Keratinocyte (primary cell): ENCODE measurements at regions not wholly inside any gene's neighbourhood (a gene's known extent, or its start where the extent isn't known, plus 50 kb on each side); places are given as distances from the start of the nearest gene placed in this dataset.

ENCODE experiments used
- DNase-seq: peaks from one replicate; pipeline ENCODE4 v3.0.0-alpha.2; 2011; ENCODE audit warnings: low read depth, missing footprints, low spot score
- FAIRE-seq: peaks from 2 replicates; lab custom pipeline; 2011; peaks lifted over from hg19 to GRCh38; lab: Jason Lieb, UNC
- H2AFZ ChIP-seq: 2 replicates; pipeline ENCODE4 v1.6.0; 2012; ENCODE audit warnings: low read length, control low read depth, inconsistent platforms; ENCODE audit not compliant: control insufficient read depth
- H3K27ac ChIP-seq: 2 replicates; pipeline ENCODE4 v1.5.1; 2011; ENCODE audit warnings: low read length; ENCODE audit not compliant: control insufficient read depth, insufficient read depth
- H3K27me3 ChIP-seq: 3 replicates; pipeline ENCODE4 v1.6.0; 2011; ENCODE audit warnings: low read length; ENCODE audit not compliant: control insufficient read depth, insufficient read depth; ENCODE audit errors: extremely low read depth
- H3K36me3 ChIP-seq, 2 experiments: 2 replicates in 1 of 2; 3 replicates in 1 of 2; pipeline ENCODE4 v1.5.1; 2011; ENCODE audit warnings: low read length in 2 of 2, mild to moderate bottlenecking in 1 of 2; ENCODE audit not compliant: control insufficient read depth in 2 of 2, insufficient read depth in 2 of 2; ENCODE audit errors: extremely low read depth in 1 of 2
- H3K4me1 ChIP-seq: 3 replicates; pipeline ENCODE4 v1.5.1; 2011; ENCODE audit warnings: low read length; ENCODE audit not compliant: control insufficient read depth, insufficient read depth; ENCODE audit errors: extremely low read depth
- H3K4me2 ChIP-seq: 3 replicates; pipeline ENCODE4 v1.6.0; 2011; ENCODE audit warnings: low read depth, low read length; ENCODE audit not compliant: control insufficient read depth, insufficient read depth; ENCODE audit errors: extremely low read depth
- H3K4me3 ChIP-seq, 3 experiments: fragments of 200-600 bp in 1 of 3; sonication (generic) in 1 of 3; 2 replicates in 2 of 3; 3 replicates in 1 of 3; pipeline ENCODE4 v1.5.1; 2011 to 2016; ENCODE audit warnings: low read length in 3 of 3, mild to moderate bottlenecking in 3 of 3, control low read depth in 2 of 3, inconsistent platforms in 1 of 3, low read depth in 1 of 3, mixed read lengths in 1 of 3, mixed run types in 1 of 3, moderate library complexity in 1 of 3; ENCODE audit not compliant: control insufficient read depth in 2 of 3, insufficient read depth in 2 of 3; ENCODE audit errors: extremely low read depth in 1 of 3
- H3K79me2 ChIP-seq: 2 replicates; pipeline ENCODE4 v1.6.0; 2012; ENCODE audit warnings: low read length; ENCODE audit not compliant: control insufficient read depth, insufficient read depth
- H3K9ac ChIP-seq: 3 replicates; pipeline ENCODE4 v1.6.0; 2011; ENCODE audit warnings: low read length; ENCODE audit not compliant: control insufficient read depth, insufficient read depth; ENCODE audit errors: extremely low read depth
- H3K9me1 ChIP-seq: 3 replicates; pipeline ENCODE4 v1.6.0; 2011; ENCODE audit warnings: low read length; ENCODE audit not compliant: control insufficient read depth, insufficient read depth; ENCODE audit errors: extremely low read depth
- H3K9me3 ChIP-seq: 2 replicates; pipeline ENCODE4 v1.5.1; 2012; ENCODE audit warnings: low read depth, low read length; ENCODE audit not compliant: control insufficient read depth
- H4K20me1 ChIP-seq: 3 replicates; pipeline ENCODE4 v1.6.0; 2011; ENCODE audit warnings: low read length; ENCODE audit not compliant: control insufficient read depth, insufficient read depth; ENCODE audit errors: extremely low read depth
- CTCF ChIP-seq, 3 experiments: IDR thresholded peaks in 1 of 3; conservative IDR thresholded peaks in 1 of 3; optimal IDR thresholded peaks in 1 of 3; 2 replicates in 2 of 3; 3 replicates in 1 of 3; pipeline versions ENCODE3 to v1.5.1; 2011; ENCODE audit warnings: low read length in 3 of 3, mild to moderate bottlenecking in 3 of 3, moderate library complexity in 2 of 3, control low read depth in 1 of 3, inconsistent platforms in 1 of 3; ENCODE audit not compliant: insufficient read depth in 2 of 3; ENCODE audit errors: extremely low read depth in 1 of 3
- EZH2 ChIP-seq: IDR thresholded peaks from one replicate; pipeline ENCODE4 v1.6.1; 2012; ENCODE audit warnings: inconsistent platforms, mild to moderate bottlenecking, low read length, moderate library complexity
- dilution Hi-C: fragments of 300-500 bp; cut with MboI; formaldehyde crosslinking; loops from one replicate; pipeline ENCODE4 v1.7.0; 2020; ENCODE audit warnings: low sequenced_read_pairs; ENCODE audit not compliant: extremely low pct_ligation_motif_present

GRCh38 chr18:56351911-56352500 is 286.4 kb downstream of the TXNL1 start:
- Histone ChIP-seq H3K9me1 (no peaks in the 10 kb centered on the region), H3K9ac (no peak overlapping the region), H3K4me2 (no peak overlapping the region), H3K27ac (no peak overlapping the region), H3K4me3 (no peak overlapping the region), H3K36me3 (no peaks in the 10 kb centered on the region), H3K4me1 (no peaks in the 10 kb centered on the region), H3K9me3 (no peaks in the 10 kb centered on the region), H4K20me1 (no peaks in the 10 kb centered on the region), H2AFZ (no peak overlapping the region), H3K27me3 (no peaks in the 10 kb centered on the region), H3K79me2 (no peaks in the 10 kb centered on the region)
- TF ChIP-seq EZH2 = no peak
- TF ChIP-seq CTCF (optimal IDR thresholded peaks at IDR 0.05 in 1 of 3, IDR thresholded peaks at IDR 0.05 in 1 of 3, conservative IDR thresholded peaks at IDR 0.05 in 1 of 3; ENCODE audit: extremely low read depth in 1 of 3, insufficient read depth in 2 of 3, low read length in 3 of 3) = no peak
- DNase-seq = no peak
- dilution Hi-C loops = no loop called here
- FAIRE-seq = no peak

GRCh38 chr18:56337507-56337906 is 300.9 kb downstream of the TXNL1 start:
- Histone ChIP-seq H3K9me3 (no peaks in the 10 kb centered on the region), H3K4me3 (no peak overlapping the region), H4K20me1 (no peaks in the 10 kb centered on the region), H3K4me1 (no peaks in the 10 kb centered on the region), H3K4me2 (no peak overlapping the region), H3K27ac (no peak overlapping the region), H2AFZ (no peak overlapping the region), H3K9me1 (no peaks in the 10 kb centered on the region), H3K36me3 (no peaks in the 10 kb centered on the region), H3K27me3 (no peaks in the 10 kb centered on the region), H3K9ac (no peak overlapping the region), H3K79me2 (no peaks in the 10 kb centered on the region)
- no peak for FAIRE-seq
- dilution Hi-C loops = no loop called here
- no peak for TF ChIP-seq EZH2
- no peak for TF ChIP-seq CTCF (optimal IDR thresholded peaks at IDR 0.05 in 1 of 3, IDR thresholded peaks at IDR 0.05 in 1 of 3, conservative IDR thresholded peaks at IDR 0.05 in 1 of 3; ENCODE audit: extremely low read depth in 1 of 3, insufficient read depth in 2 of 3, low read length in 3 of 3)
- no peak for DNase-seq
